Epithelial cell of proximal tubule (primary cell): ENCODE measurements at regions not wholly inside any gene's neighbourhood (a gene's known extent, or its start where the extent isn't known, plus 50 kb on each side); places are given as distances from the start of the nearest gene placed in this dataset.
"Not testable (repeated sequence)": the region's sequence is repeated elsewhere in the genome, so short reads cannot be mapped to it uniquely, and the experiment has no call there.

ENCODE experiments used
- DNase-seq: peaks from one replicate; pipeline ENCODE4 v3.0.0-alpha.2; 2011; ENCODE audit warnings: low read depth
- H3K4me3 ChIP-seq: 2 replicates; pipeline ENCODE4 v1.5.1; 2011; ENCODE audit warnings: low read depth, mild to moderate bottlenecking, low read length
- CTCF ChIP-seq: conservative IDR thresholded peaks from 2 replicates; pipeline ENCODE4 v1.5.1; 2012; ENCODE audit warnings: low read depth, mild to moderate bottlenecking, low read length

DNA sequence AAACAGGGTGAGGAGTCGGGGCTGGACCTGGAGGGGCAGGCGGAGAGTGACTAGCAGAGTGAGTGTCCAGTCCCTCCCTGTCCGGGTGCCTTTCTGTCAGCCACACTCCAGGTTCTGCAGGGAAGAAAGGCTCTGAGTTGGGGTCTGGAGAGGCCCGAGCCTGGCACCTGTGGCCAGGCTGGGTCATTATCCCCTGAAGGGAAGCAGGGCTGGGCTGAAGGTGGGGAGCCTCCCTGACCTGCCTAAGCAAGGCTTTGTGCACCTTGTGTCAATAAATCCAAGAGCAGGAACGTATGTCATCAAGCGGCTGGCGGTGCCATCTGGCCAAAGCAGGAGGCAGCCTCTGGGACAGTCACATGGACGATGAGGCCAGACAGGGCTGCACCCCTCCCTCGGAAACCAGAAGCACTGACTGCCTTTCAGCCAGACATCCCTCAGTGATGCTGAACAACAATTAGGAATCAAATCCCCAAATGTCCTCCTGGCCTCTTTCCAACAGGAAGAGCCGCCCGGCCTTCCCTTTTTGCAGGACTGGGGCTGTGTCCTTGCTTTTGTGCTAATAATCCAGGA is 73.9 kb upstream of the FGF3 start:
- DNase-seq = no peak
- TF ChIP-seq CTCF = no peak
- H3K4me3 ChIP-seq = no peak overlapping the region

- no peak for TF ChIP-seq CTCF
- no peak overlapping the region for H3K4me3 ChIP-seq
- DNase-seq = no peak
Measured at GRCh38 chr11:69893631-69894030, 74.4 kb upstream of the FGF3 start.

- H3K4me3 ChIP-seq = no peak overlapping the region
- DNase-seq = no peak
- TF ChIP-seq CTCF = no peak
Measured at GRCh38 chr11:69894181-69894611, 75.0 kb upstream of the FGF3 start.

GRCh38 chr11:69894648-69895047 is 75.4 kb upstream of the FGF3 start:
- no peak for DNase-seq
- H3K4me3 ChIP-seq = no peak overlapping the region
- no peak for TF ChIP-seq CTCF

DNA sequence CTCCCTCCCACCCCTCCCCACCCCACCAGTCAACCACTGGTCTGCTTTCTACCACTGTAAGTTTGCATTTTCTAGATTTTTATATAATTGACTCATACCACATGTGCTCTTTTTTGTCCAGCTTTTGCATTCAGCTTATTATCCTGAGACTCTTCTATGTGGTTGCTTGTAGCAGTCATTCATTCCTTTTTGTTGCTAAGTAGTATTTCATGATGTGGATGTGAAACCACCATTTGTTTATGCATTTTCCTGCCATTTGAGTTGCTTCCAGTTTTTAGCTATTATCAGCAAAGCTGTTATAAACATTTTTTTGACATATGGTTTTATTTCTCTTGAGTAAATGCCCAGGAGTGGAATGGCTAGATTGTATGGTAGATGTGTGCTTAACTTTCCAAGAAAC is 77.0 kb upstream of the FGF3 start:
- no peak overlapping the region for H3K4me3 ChIP-seq
- TF ChIP-seq CTCF = no peak
- no peak for DNase-seq

DNA sequence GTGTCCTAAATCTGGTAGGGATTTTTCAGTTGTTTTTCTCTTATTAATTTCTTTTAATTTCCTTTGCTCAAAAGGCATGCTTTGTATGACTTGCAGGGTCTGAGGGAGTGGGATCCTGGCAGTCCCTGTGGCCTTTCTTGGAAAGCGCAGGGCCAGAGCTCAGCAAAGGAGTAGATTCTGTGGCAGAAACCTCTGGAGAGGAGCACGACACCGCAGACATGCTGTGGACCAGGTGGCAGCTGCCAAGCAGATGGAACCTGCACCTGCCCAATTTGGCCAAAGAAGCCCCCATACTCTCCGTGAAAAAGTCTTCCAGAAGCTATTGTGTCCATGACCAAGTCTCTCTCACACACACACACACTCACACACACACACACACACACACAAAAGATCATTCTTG is 78.9 kb upstream of the FGF3 start:
- DNase-seq = no peak
- TF ChIP-seq CTCF = no peak
- H3K4me3 ChIP-seq = no peak overlapping the region

- DNase-seq = no peak
- H3K4me3 ChIP-seq = no peak overlapping the region
- TF ChIP-seq CTCF = no peak
Measured at GRCh38 chr11:69899957-69900821, 81.0 kb upstream of the FGF3 start.

- not testable (repeated sequence) for DNase-seq
Measured at GRCh38 chr11:69900822-69901302, 81.6 kb upstream of the FGF3 start.

More at GRCh38 chr11:69900822-69901302, 81.6 kb upstream of the FGF3 start:
- not testable (repeated sequence) for H3K4me3 ChIP-seq
